Common myeloid progenitor, CD34-positive (primary cell): ENCODE measurements at regions not wholly inside any gene's neighbourhood (a gene's known extent, or its start where the extent isn't known, plus 50 kb on each side); places are given as distances from the start of the nearest gene placed in this dataset.

ENCODE experiments used
- CTCF ChIA-PET: fragments of 350-600 bp; sonication (Branson Sonifier 250); formaldehyde crosslinking; loops from one replicate; lab custom pipeline; 2021; ENCODE audit warnings: antibody characterized with exemption; lab: Charles Lee
- POLR2A ChIA-PET: fragments of 350-600 bp; sonication (Branson Sonifier 250); formaldehyde crosslinking; loops from one replicate; lab custom pipeline; 2021; ENCODE audit warnings: antibody characterized with exemption; lab: Charles Lee
- DNase-seq, 3 donors: peaks; one replicate each; pipeline versions ENCODE4 v3.0.0 to v3.0.0-alpha.2; 2013
- H3K27ac ChIP-seq, 2 experiments: 1 replicate in 1 of 2; 2 replicates in 1 of 2; pipeline ENCODE4 v1.7.0; 2013; ENCODE audit warnings: inconsistent platforms in 2 of 2, low read length in 2 of 2, mild to moderate bottlenecking in 2 of 2, low read depth in 1 of 2, moderate library complexity in 1 of 2; ENCODE audit not compliant: severe bottlenecking in 2 of 2, insufficient read depth in 1 of 2, poor library complexity in 1 of 2
- H3K27me3 ChIP-seq, 5 experiments: replicated peaks in 2 of 5; 1 replicate in 3 of 5; 2 replicates in 2 of 5; pipeline versions ENCODE4 v1.6.1 to v1.7.0; 2013; ENCODE audit warnings: low read length in 4 of 5, mild to moderate bottlenecking in 2 of 5, moderate library complexity in 2 of 5, inconsistent platforms in 1 of 5; ENCODE audit not compliant: insufficient read depth in 5 of 5, control insufficient read depth in 4 of 5
- H3K36me3 ChIP-seq, 4 experiments: 1 replicate in 2 of 4; 2 replicates in 2 of 4; pipeline versions ENCODE4 v1.6.1 to v1.7.0; 2013; ENCODE audit warnings: low read length in 3 of 4, control low read depth in 1 of 4, mild to moderate bottlenecking in 1 of 4; ENCODE audit not compliant: control insufficient read depth in 4 of 4, insufficient read depth in 4 of 4
- H3K4me1 ChIP-seq, 4 experiments: 1 replicate in 3 of 4; 2 replicates in 1 of 4; pipeline versions ENCODE4 v1.6.1 to v1.7.1; 2013; ENCODE audit warnings: low read length in 3 of 4, mild to moderate bottlenecking in 3 of 4, control low read depth in 1 of 4, inconsistent platforms in 1 of 4, moderate library complexity in 1 of 4; ENCODE audit not compliant: control insufficient read depth in 4 of 4, insufficient read depth in 4 of 4; ENCODE audit errors: control extremely low read depth in 1 of 4
- H3K4me3 ChIP-seq, 7 experiments: 1 replicate in 4 of 7; 2 replicates in 3 of 7; pipeline versions ENCODE4 v1.5.1 to v1.7.0; 2013; ENCODE audit warnings: mild to moderate bottlenecking in 7 of 7, low read length in 6 of 7, moderate library complexity in 6 of 7, inconsistent platforms in 2 of 7, low read depth in 2 of 7, control low read depth in 1 of 7; ENCODE audit not compliant: insufficient read depth in 4 of 7, control insufficient read depth in 1 of 7; ENCODE audit errors: extremely low read depth in 1 of 7
- H3K9me3 ChIP-seq, 5 experiments: 1 replicate in 4 of 5; 2 replicates in 1 of 5; pipeline versions ENCODE4 v1.6.1 to v1.7.1; 2013; ENCODE audit warnings: low read length in 4 of 5, mild to moderate bottlenecking in 2 of 5, inconsistent platforms in 1 of 5, low read depth in 1 of 5, moderate library complexity in 1 of 5; ENCODE audit not compliant: control insufficient read depth in 4 of 5, insufficient read depth in 2 of 5; ENCODE audit errors: control extremely low read depth in 1 of 5
- WGBS: methylation state at CpG from one replicate; pipeline ENCODE4 v1.1.5; 2013; ENCODE audit not compliant: insufficient coverage; 5-methylcytosine and 5-hydroxymethylcytosine counted together

GRCh38 chr2:172248785-172249187, 146.1 kb upstream of the DLX2 start:
- Histone ChIP-seq H3K27ac (no peak overlapping the region), H3K9me3 (peaks cover 0 to 2% (median 0%) of the 10 kb centered on the region in 5 experiments), H3K27me3 (no peaks in the 10 kb centered on the region), H3K36me3 (no peaks in the 10 kb centered on the region), H3K4me3 (no peak overlapping the region), H3K4me1 (peaks cover 5 to 49% (median 41%) of the 10 kb centered on the region in 4 experiments)
- no peak for DNase-seq
- ChIA-PET POLR2A (no interaction called here), CTCF (interaction anchor here (1.0 to 2.0 kb wide), 4 partner anchors 15 to 212 kb away, joined by 3 to 4 read pairs (median 4); no protein-coding TSS in a partner anchor)
- WGBS, result 100% methylated on average over 1 of the region's 1 CpG

GRCh38 chr2:172249334-172249733, 146.6 kb upstream of the DLX2 start:
- Histone ChIP-seq H3K27ac (no peak overlapping the region), H3K27me3 (no peaks in the 10 kb centered on the region), H3K4me3 (no peak overlapping the region), H3K36me3 (no peaks in the 10 kb centered on the region), H3K4me1 (peaks cover 5 to 54% (median 44%) of the 10 kb centered on the region in 4 experiments), H3K9me3 (peaks cover 0 to 2% (median 0%) of the 10 kb centered on the region in 5 experiments)
- no CpG with 5 or more reads among the region's 2 CpGs for WGBS
- POLR2A ChIA-PET, result no interaction called here
- DNase-seq, result no peak
- CTCF ChIA-PET, result interaction anchor here (1.0 to 2.0 kb wide), 5 partner anchors 16 to 212 kb away, joined by 3 to 4 read pairs (median 3); no protein-coding TSS in a partner anchor

- Histone ChIP-seq H3K27ac (no peak overlapping the region), H3K4me1 (peaks cover 5 to 58% (median 49%) of the 10 kb centered on the region in 4 experiments), H3K36me3 (no peaks in the 10 kb centered on the region), H3K4me3 (no peak overlapping the region), H3K27me3 (no peaks in the 10 kb centered on the region), H3K9me3 (peaks cover 0 to 2% (median 0%) of the 10 kb centered on the region in 5 experiments)
- CTCF ChIA-PET, result interaction anchor here (0.9 to 2.0 kb wide), 3 partner anchors 17 to 212 kb away, joined by 3 to 4 read pairs (median 3); no protein-coding TSS in a partner anchor
- DNase-seq, result no peak
- POLR2A ChIA-PET, result no interaction called here
Observed at GRCh38 chr2:172249986-172250385, 147.3 kb upstream of the DLX2 start.

- DNase-seq, result peak in 1 of 3 donors; percentile 39
- H3K4me3 ChIP-seq, result no peak overlapping the region
- POLR2A ChIA-PET, result no interaction called here
- no peaks in the 10 kb centered on the region for H3K36me3 ChIP-seq
- peaks cover 0 to 2% (median 0%) of the 10 kb centered on the region in 5 experiments for H3K9me3 ChIP-seq
- H3K27ac ChIP-seq, result peak overlapping the region; percentile 18 to 46
- no peaks in the 10 kb centered on the region for H3K27me3 ChIP-seq
- H3K4me1 ChIP-seq, result peaks cover 5 to 56% (median 49%) of the 10 kb centered on the region in 4 experiments
- CTCF ChIA-PET, result interaction anchor here (2.9 kb wide), 1 partner anchor 210 kb away, joined by 10 read pairs; no protein-coding TSS in a partner anchor
- WGBS, result no CpG with 5 or more reads among the region's 3 CpGs
Observed at GRCh38 chr2:172251231-172251630, 148.5 kb upstream of the DLX2 start.

- ChIA-PET CTCF (interaction anchor here (0.6 to 2.9 kb wide), 7 partner anchors 11 to 209 kb away, joined by 3 to 10 read pairs (median 3); no protein-coding TSS in a partner anchor), POLR2A (no interaction called here)
- H3K27me3 ChIP-seq, result no peaks in the 10 kb centered on the region
- peak overlapping the region in 1 of 7 experiments; percentile 2 for H3K4me3 ChIP-seq
- peaks cover 5 to 51% (median 46%) of the 10 kb centered on the region in 4 experiments for H3K4me1 ChIP-seq
- H3K27ac ChIP-seq, result no peak overlapping the region
- DNase-seq, result no peak
- H3K36me3 ChIP-seq, result no peaks in the 10 kb centered on the region
- H3K9me3 ChIP-seq, result no peaks in the 10 kb centered on the region
- 94% methylated on average over 10 of the region's 12 CpGs for WGBS
Observed at GRCh38 chr2:172252154-172252553, 149.5 kb upstream of the DLX2 start.

GRCh38 chr2:172253190-172254052, 150.7 kb upstream of the DLX2 start:
- no peaks in the 10 kb centered on the region for H3K27me3 ChIP-seq
- ChIA-PET POLR2A (interaction anchor here (0.9 to 1.1 kb wide), 2 partner anchors 18 to 25 kb away, joined by 3 read pairs; no protein-coding TSS in a partner anchor), CTCF (interaction anchor here (0.8 to 2.9 kb wide), 14 partner anchors 10 to 208 kb away, joined by 3 to 10 read pairs (median 3); no protein-coding TSS in a partner anchor)
- no peaks in the 10 kb centered on the region for H3K9me3 ChIP-seq
- H3K4me1 ChIP-seq, result peaks cover 5 to 51% (median 46%) of the 10 kb centered on the region in 4 experiments
- 73% methylated on average over 16 of the region's 16 CpGs for WGBS
- peak overlapping the region; percentile 40 to 44 for H3K27ac ChIP-seq
- peak; percentile 97 to 99 (median 99) for DNase-seq
- H3K4me3 ChIP-seq, result peak overlapping the region in 2 of 7 experiments; percentile 0 to 19
- H3K36me3 ChIP-seq, result no peaks in the 10 kb centered on the region
